ENCODE measurements at regions not wholly inside any gene's neighbourhood (a gene's known extent, or its start where the extent isn't known, plus 50 kb on each side); places are given as distances from the start of the nearest gene placed in this dataset.

DNA sequence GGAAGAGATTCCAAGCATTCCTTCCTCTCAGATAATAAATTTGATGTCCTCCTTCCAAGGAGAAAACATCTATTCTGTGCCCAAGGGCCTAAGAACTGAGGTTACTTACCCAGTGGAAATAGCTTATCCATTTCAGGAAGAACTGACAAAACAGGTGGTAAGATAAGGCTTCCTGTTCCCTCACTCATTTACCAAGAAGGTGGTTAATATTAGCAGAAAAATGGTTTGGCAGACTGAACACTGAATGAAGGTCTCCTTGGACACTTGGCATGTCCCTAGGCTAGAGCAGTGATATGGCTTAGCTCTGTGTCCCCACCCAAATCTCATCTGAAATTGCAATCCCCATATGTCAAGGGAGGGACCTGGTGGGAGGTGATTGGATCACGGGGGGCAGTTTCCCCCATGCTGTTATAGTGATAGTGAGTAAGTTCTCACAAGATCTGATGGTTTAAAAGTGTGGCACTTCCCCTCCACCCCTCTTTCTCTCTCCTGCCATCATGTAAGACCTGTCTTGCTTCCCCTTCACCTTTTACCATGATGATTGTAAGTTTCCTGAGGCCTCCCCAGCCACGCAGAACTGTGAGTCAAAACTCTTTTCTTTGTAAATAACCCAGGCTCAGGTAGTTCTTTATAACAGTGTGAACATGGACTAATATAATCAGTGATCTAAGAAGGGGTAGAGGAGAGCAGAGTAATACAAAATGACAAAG lies 127.4 kb downstream of the ST8SIA2 start:
- no peak for TF ChIP-seq CTCF (IDR thresholded peaks at IDR 0.05)

DNA sequence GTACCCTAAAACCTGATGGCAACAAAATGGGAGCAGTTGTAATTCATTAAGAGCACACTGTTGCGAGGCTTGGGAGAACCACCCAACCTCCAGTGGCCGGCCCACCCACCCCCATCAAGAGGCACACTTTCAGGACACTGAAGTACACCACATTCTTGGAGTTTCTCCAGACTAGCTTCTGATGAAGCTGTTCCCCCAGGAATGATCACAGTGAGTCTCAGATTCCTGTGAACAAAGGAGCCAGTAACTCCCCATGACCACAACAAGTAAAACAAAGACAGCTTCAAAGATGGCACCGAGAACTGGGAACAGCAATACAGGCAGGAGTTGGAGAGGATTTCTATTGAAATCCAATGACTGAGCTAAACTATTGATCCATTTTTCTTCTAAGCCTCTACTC lies 126.0 kb downstream of the ST8SIA2 start:
- TF ChIP-seq CTCF (IDR thresholded peaks at IDR 0.05): no peak

All from LNCAP (cell line).